ENCODE measurements at regions not wholly inside any gene's neighbourhood (a gene's known extent, or its start where the extent isn't known, plus 50 kb on each side); places are given as distances from the start of the nearest gene placed in this dataset.

DNA sequence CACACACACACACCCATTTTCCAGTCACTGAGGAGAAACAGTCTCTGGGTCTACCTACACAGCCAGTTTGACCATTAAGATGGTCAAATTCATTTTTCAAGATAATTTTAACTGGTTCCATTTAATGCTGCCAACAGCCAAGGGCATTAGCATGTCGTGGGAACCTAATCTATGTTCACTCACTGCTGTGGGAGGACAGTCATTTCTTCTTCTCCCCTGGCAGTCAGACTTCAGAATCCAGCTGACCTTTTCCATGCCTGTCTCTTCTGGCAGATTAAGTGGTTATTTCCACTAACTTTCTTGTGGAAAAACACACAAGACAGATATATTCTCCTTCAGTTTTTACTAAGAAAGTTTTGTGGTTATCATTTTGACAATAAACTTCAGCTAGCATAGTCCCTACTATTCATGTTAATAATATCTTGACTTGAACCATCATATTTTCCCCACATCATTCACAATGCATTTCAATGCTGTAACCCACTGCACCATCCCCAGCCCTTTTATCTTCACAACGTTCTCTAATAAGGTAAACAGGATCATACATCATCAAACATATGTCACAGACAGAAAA is 82.2 kb downstream of the DAD1 start:
- Histone ChIP-seq H3K4me3 (ENCODE audit: low read depth in 1 of 3, low read length in 3 of 3) (no peak overlapping the region), H3K4me1 (ENCODE audit: control insufficient read depth in 4 of 4, insufficient read depth in 4 of 4, low read length in 3 of 4) (no peaks in the 10 kb centered on the region), H3K27me3 (ENCODE audit: control insufficient read depth in 4 of 4, insufficient read depth in 4 of 4, low read length in 3 of 4) (no peaks in the 10 kb centered on the region), H3K9ac (ENCODE audit: low read depth in 1 of 2, low read length in 2 of 2) (no peak overlapping the region), H3K36me3 (ENCODE audit: control insufficient read depth in 4 of 4, insufficient read depth in 3 of 4, low read depth in 1 of 4, low read length in 3 of 4) (no peaks in the 10 kb centered on the region), H3K9me3 (ENCODE audit: control insufficient read depth in 4 of 4, low read length in 3 of 4) (no peaks in the 10 kb centered on the region), H3K27ac (ENCODE audit: low read depth in 1 of 2, low read length in 2 of 2) (no peak overlapping the region)
- 53% methylated on average over 2 of the region's 2 CpGs for WGBS
- TF ChIP-seq HNF4G (IDR thresholded peaks at IDR 0.05): no peak
- TF ChIP-seq, protein P1, sequence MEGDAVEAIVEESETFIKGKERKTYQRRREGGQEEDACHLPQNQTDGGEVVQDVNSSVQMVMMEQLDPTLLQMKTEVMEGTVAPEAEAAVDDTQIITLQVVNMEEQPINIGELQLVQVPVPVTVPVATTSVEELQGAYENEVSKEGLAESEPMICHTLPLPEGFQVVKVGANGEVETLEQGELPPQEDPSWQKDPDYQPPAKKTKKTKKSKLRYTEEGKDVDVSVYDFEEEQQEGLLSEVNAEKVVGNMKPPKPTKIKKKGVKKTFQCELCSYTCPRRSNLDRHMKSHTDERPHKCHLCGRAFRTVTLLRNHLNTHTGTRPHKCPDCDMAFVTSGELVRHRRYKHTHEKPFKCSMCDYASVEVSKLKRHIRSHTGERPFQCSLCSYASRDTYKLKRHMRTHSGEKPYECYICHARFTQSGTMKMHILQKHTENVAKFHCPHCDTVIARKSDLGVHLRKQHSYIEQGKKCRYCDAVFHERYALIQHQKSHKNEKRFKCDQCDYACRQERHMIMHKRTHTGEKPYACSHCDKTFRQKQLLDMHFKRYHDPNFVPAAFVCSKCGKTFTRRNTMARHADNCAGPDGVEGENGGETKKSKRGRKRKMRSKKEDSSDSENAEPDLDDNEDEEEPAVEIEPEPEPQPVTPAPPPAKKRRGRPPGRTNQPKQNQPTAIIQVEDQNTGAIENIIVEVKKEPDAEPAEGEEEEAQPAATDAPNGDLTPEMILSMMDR (IDR thresholded peaks at IDR 0.05; ENCODE audit: low read depth, low read length, missing input control): no peak
- TF ChIP-seq YY1 (IDR thresholded peaks at IDR 0.05): no peak
- TF ChIP-seq FOXA2 (IDR thresholded peaks at IDR 0.05): no peak
- TF ChIP-seq, protein P2, sequence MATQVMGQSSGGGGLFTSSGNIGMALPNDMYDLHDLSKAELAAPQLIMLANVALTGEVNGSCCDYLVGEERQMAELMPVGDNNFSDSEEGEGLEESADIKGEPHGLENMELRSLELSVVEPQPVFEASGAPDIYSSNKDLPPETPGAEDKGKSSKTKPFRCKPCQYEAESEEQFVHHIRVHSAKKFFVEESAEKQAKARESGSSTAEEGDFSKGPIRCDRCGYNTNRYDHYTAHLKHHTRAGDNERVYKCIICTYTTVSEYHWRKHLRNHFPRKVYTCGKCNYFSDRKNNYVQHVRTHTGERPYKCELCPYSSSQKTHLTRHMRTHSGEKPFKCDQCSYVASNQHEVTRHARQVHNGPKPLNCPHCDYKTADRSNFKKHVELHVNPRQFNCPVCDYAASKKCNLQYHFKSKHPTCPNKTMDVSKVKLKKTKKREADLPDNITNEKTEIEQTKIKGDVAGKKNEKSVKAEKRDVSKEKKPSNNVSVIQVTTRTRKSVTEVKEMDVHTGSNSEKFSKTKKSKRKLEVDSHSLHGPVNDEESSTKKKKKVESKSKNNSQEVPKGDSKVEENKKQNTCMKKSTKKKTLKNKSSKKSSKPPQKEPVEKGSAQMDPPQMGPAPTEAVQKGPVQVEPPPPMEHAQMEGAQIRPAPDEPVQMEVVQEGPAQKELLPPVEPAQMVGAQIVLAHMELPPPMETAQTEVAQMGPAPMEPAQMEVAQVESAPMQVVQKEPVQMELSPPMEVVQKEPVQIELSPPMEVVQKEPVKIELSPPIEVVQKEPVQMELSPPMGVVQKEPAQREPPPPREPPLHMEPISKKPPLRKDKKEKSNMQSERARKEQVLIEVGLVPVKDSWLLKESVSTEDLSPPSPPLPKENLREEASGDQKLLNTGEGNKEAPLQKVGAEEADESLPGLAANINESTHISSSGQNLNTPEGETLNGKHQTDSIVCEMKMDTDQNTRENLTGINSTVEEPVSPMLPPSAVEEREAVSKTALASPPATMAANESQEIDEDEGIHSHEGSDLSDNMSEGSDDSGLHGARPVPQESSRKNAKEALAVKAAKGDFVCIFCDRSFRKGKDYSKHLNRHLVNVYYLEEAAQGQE (IDR thresholded peaks at IDR 0.05): no peak
- TF ChIP-seq EGR1 (IDR thresholded peaks at IDR 0.05; ENCODE audit: low read depth in 2 of 2): no peak
- TF ChIP-seq, protein P3, sequence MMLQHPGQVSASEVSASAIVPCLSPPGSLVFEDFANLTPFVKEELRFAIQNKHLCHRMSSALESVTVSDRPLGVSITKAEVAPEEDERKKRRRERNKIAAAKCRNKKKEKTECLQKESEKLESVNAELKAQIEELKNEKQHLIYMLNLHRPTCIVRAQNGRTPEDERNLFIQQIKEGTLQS (IDR thresholded peaks at IDR 0.05): no peak
- no peak for TF ChIP-seq FOXA1 (IDR thresholded peaks at IDR 0.05)
- no peak for DNase-seq (ENCODE audit: low spot score)

DNA sequence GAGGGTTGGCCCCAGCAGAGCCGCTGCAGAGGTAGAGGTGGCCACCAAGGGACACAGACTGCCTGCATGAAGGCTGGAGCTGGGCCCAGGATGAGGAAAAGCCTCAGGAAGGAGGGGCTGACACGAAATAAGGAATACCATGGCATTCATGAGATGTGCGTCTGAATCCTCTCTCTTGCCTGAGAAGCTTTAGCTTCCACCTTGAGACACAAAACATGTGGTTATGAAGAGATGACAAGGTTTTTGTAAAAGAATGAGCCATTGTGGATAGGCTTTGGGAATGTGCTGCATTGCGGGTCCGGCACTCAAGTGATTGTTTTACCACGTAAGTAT is 82.7 kb downstream of the DAD1 start:
- DNase-seq (ENCODE audit: low spot score): no peak
- 81% methylated on average over 6 of the region's 6 CpGs for WGBS
- H3K27ac ChIP-seq (ENCODE audit: low read depth in 1 of 2, low read length in 2 of 2): no peak overlapping the region

More for the DNA sequence above, 82.7 kb downstream of the DAD1 start:
- Histone ChIP-seq H3K4me3 (ENCODE audit: low read depth in 1 of 3, low read length in 3 of 3) (no peak overlapping the region), H3K27me3 (ENCODE audit: control insufficient read depth in 4 of 4, insufficient read depth in 4 of 4, low read length in 3 of 4) (no peaks in the 10 kb centered on the region), H3K9ac (ENCODE audit: low read depth in 1 of 2, low read length in 2 of 2) (no peak overlapping the region), H3K9me3 (ENCODE audit: control insufficient read depth in 4 of 4, low read length in 3 of 4) (no peaks in the 10 kb centered on the region), H3K4me1 (ENCODE audit: control insufficient read depth in 4 of 4, insufficient read depth in 4 of 4, low read length in 3 of 4) (no peaks in the 10 kb centered on the region), H3K36me3 (ENCODE audit: control insufficient read depth in 4 of 4, insufficient read depth in 3 of 4, low read depth in 1 of 4, low read length in 3 of 4) (no peaks in the 10 kb centered on the region)
- TF ChIP-seq, protein P2 (IDR thresholded peaks at IDR 0.05): no peak
- TF ChIP-seq, protein P4, sequence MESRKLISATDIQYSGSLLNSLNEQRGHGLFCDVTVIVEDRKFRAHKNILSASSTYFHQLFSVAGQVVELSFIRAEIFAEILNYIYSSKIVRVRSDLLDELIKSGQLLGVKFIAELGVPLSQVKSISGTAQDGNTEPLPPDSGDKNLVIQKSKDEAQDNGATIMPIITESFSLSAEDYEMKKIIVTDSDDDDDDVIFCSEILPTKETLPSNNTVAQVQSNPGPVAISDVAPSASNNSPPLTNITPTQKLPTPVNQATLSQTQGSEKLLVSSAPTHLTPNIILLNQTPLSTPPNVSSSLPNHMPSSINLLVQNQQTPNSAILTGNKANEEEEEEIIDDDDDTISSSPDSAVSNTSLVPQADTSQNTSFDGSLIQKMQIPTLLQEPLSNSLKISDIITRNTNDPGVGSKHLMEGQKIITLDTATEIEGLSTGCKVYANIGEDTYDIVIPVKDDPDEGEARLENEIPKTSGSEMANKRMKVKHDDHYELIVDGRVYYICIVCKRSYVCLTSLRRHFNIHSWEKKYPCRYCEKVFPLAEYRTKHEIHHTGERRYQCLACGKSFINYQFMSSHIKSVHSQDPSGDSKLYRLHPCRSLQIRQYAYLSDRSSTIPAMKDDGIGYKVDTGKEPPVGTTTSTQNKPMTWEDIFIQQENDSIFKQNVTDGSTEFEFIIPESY (IDR thresholded peaks at IDR 0.05): no peak

Measured in liver (tissue), 8 donors.